OCI-LY1 (cell line): ENCODE measurements at regions not wholly inside any gene's neighbourhood (a gene's known extent, or its start where the extent isn't known, plus 50 kb on each side); places are given as distances from the start of the nearest gene placed in this dataset.

Experiments used
- H2AFZ ChIP-seq: fragments of 200-600 bp; sonication (generic), shearing (Covaris generic); 2 replicates; pipeline ENCODE4 v1.6.0; 2014; ENCODE audit warnings: antibody characterized with exemption, mild to moderate bottlenecking, low read length
- H3F3A ChIP-seq: fragments of 200-600 bp; sonication (generic), shearing (Covaris generic); 2 replicates; pipeline ENCODE4 v1.6.0; 2014; ENCODE audit warnings: mild to moderate bottlenecking, antibody characterized with exemption, low read length, moderate library complexity; ENCODE audit not compliant: insufficient read depth
- H3K27ac ChIP-seq: fragments of 200-600 bp; sonication (generic); 2 replicates; pipeline ENCODE4 v1.5.1; 2014; ENCODE audit warnings: low read length, mixed run types, mild to moderate bottlenecking, low read depth; ENCODE audit not compliant: poor library complexity, severe bottlenecking
- H3K27me3 ChIP-seq: fragments of 200-600 bp; sonication (generic); 2 replicates; pipeline ENCODE4 v1.6.0; 2014; ENCODE audit warnings: antibody characterized with exemption, mild to moderate bottlenecking, low read length, moderate library complexity; ENCODE audit not compliant: insufficient read depth
- H3K36me3 ChIP-seq: fragments of 200-600 bp; sonication (generic); 2 replicates; pipeline ENCODE4 v1.6.1; 2014; ENCODE audit warnings: mild to moderate bottlenecking, antibody characterized with exemption, low read length, moderate library complexity, mixed read lengths; ENCODE audit not compliant: insufficient read depth
- H3K4me1 ChIP-seq: fragments of 200-600 bp; sonication (generic); 2 replicates; pipeline ENCODE4 v1.5.1; 2014; ENCODE audit warnings: mild to moderate bottlenecking, low read length, moderate library complexity; ENCODE audit not compliant: insufficient read depth, severe bottlenecking
- H3K4me2 ChIP-seq: fragments of 200-600 bp; sonication (generic), shearing (Covaris generic); 2 replicates; pipeline ENCODE4 v1.6.1; 2014; ENCODE audit warnings: low read length
- H3K4me3 ChIP-seq: fragments of 200-600 bp; sonication (generic); 2 replicates; pipeline ENCODE4 v1.5.1; 2014; ENCODE audit warnings: low read length, low read depth, mild to moderate bottlenecking, mixed read lengths; ENCODE audit not compliant: poor library complexity, severe bottlenecking
- H3K79me2 ChIP-seq: fragments of 200-600 bp; shearing (Covaris generic); 2 replicates; pipeline ENCODE4 v1.6.1; 2016; ENCODE audit warnings: mixed run types, low read length, mixed read lengths; ENCODE audit not compliant: insufficient read depth
- H3K9ac ChIP-seq: fragments of 200-600 bp; sonication (generic), shearing (Covaris generic); 2 replicates; pipeline ENCODE4 v1.6.1; 2014; ENCODE audit warnings: mild to moderate bottlenecking, low read length, mixed read lengths
- H3K9me2 ChIP-seq: fragments of 200-600 bp; sonication (generic), shearing (Covaris generic); 2 replicates; pipeline ENCODE4 v1.6.1; 2014; ENCODE audit warnings: low read depth, mild to moderate bottlenecking, low read length, mixed read lengths
- H3K9me3 ChIP-seq: fragments of 200-600 bp; shearing (Covaris generic); 2 replicates; pipeline ENCODE4 v1.6.1; 2014; ENCODE audit warnings: low read length, mixed read lengths
- H4K20me1 ChIP-seq: fragments of 200-600 bp; sonication (generic), shearing (Covaris generic); 2 replicates; pipeline ENCODE4 v1.6.0; 2016; ENCODE audit warnings: mild to moderate bottlenecking, low read length; ENCODE audit not compliant: insufficient read depth
- EZH2 ChIP-seq: fragments of 200-600 bp; sonication (generic), shearing (Covaris generic); IDR thresholded peaks from 2 replicates; pipeline ENCODE4 v1.8.0; 2017; ENCODE audit warnings: borderline replicate concordance, mixed run types, mild to moderate bottlenecking, antibody characterized with exemption, low read length, moderate library complexity, mixed read lengths
- TF ChIP-seq, protein P1 (sequence below): fragments of 200-600 bp; sonication (generic), shearing (Covaris generic); IDR thresholded peaks from 2 replicates; pipeline ENCODE4 v1.5.1; 2017; ENCODE audit warnings: mild to moderate bottlenecking, antibody characterized with exemption, low read length, moderate library complexity, mixed read lengths

DNA sequence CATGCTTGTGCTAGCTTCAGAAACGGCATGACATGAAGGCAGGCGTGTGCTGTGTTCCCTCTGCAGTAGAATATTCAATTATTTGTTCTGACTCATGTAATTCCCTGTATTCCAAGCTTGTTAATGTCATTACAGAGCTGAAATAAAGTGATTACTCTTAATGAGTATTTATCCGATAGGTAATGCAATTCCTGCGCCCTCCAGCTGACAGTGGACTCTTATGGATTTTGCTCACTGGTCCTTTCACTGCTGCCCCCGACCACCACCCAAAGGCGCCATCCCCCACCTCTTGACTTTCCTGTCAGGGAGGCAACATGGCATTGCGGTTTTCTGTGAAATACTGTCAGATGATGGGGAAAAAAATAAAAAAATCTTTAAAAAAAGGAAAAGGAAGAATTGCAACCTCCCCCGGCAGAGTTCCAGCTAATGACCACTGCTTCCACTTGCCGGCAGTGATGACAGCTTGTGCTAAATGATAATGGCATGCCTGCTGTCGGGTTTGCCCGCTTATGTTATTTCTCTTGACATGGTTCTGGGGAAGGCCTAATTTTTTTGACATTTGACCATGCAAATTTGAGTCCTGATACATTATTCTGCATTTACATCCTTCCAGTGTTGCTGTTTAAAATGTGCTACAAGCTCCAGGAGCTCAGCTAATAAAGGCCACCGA is 335.3 kb upstream of the ADAMTS16 start:
- H3K36me3 ChIP-seq: no peaks in the 10 kb centered on the region
- H3K9ac ChIP-seq: no peak overlapping the region
- no peak overlapping the region for H3K27ac ChIP-seq
- no peaks in the 10 kb centered on the region for H3K4me1 ChIP-seq
- H3K4me3 ChIP-seq: no peak overlapping the region
- no peak overlapping the region for H2AFZ ChIP-seq
- TF ChIP-seq, protein P1, sequence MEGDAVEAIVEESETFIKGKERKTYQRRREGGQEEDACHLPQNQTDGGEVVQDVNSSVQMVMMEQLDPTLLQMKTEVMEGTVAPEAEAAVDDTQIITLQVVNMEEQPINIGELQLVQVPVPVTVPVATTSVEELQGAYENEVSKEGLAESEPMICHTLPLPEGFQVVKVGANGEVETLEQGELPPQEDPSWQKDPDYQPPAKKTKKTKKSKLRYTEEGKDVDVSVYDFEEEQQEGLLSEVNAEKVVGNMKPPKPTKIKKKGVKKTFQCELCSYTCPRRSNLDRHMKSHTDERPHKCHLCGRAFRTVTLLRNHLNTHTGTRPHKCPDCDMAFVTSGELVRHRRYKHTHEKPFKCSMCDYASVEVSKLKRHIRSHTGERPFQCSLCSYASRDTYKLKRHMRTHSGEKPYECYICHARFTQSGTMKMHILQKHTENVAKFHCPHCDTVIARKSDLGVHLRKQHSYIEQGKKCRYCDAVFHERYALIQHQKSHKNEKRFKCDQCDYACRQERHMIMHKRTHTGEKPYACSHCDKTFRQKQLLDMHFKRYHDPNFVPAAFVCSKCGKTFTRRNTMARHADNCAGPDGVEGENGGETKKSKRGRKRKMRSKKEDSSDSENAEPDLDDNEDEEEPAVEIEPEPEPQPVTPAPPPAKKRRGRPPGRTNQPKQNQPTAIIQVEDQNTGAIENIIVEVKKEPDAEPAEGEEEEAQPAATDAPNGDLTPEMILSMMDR: no peak
- no peak for TF ChIP-seq EZH2
- no peaks in the 10 kb centered on the region for H3K9me2 ChIP-seq
- H3K4me2 ChIP-seq: no peak overlapping the region
- H4K20me1 ChIP-seq: no peaks in the 10 kb centered on the region
- no peaks in the 10 kb centered on the region for H3F3A ChIP-seq
- no peaks in the 10 kb centered on the region for H3K9me3 ChIP-seq
- H3K79me2 ChIP-seq: no peaks in the 10 kb centered on the region
- H3K27me3 ChIP-seq: peaks cover 3% of the 10 kb centered on the region; the same call in 1 of the 2 replicates

DNA sequence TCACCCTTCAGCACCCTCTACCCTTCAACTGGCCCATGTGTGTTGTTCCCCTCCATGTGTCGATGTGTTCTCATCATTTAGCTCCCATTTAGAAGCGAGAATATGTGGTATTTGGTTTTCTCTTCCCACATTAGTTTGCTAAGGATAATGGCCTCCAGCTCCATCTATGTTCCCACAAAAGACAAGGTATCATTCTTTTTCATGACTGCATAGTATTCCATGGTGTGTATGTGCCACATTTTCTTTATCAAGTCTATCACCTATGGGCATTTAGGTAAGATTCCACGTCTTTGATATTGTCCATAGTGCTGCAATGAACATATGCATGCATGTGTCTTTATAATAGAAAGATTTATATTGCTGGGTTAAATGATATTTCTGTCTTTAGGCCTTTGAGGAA is 325.1 kb upstream of the ADAMTS16 start:
- Histone ChIP-seq H3K36me3 (no peaks in the 10 kb centered on the region), H3K4me3 (no peak overlapping the region), H3K9ac (no peak overlapping the region), H3K79me2 (no peaks in the 10 kb centered on the region), H3K4me2 (no peak overlapping the region), H3F3A (no peaks in the 10 kb centered on the region), H3K9me2 (no peaks in the 10 kb centered on the region), H3K27ac (no peak overlapping the region), H3K27me3 (no peaks in the 10 kb centered on the region), H3K9me3 (no peaks in the 10 kb centered on the region), H4K20me1 (no peaks in the 10 kb centered on the region), H3K4me1 (no peaks in the 10 kb centered on the region), H2AFZ (no peak overlapping the region)
- TF ChIP-seq EZH2: no peak
- TF ChIP-seq, protein P1: no peak

DNA sequence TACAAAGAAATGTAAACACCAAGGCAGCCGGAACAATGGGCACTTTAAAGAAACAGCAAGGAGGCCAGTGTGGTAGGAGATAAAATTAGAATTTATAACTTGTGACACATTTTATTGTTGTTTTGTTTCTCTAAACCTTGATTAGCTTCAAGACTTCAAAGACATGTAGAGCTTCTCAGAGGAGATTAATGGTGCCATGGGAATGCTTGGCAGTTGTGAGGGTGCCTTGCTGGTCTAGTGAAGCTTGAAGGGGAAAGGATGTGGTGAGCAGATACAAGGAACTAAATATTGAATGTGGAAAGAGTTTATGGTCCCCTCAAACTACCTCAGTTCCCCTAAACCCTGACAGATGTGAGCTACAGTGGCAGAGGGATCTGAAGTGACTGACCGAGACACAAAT is 322.4 kb upstream of the ADAMTS16 start:
- Histone ChIP-seq H3K4me1 (no peaks in the 10 kb centered on the region), H3K4me2 (no peak overlapping the region), H3K79me2 (no peaks in the 10 kb centered on the region), H3F3A (no peaks in the 10 kb centered on the region), H3K4me3 (no peak overlapping the region), H2AFZ (no peak overlapping the region), H3K9me2 (no peaks in the 10 kb centered on the region), H3K27me3 (no peaks in the 10 kb centered on the region), H3K9ac (no peak overlapping the region), H3K9me3 (no peaks in the 10 kb centered on the region), H3K27ac (no peak overlapping the region), H4K20me1 (no peaks in the 10 kb centered on the region), H3K36me3 (no peaks in the 10 kb centered on the region)
- TF ChIP-seq, protein P1: no peak
- TF ChIP-seq EZH2: no peak
